GM12878 (cell line): ENCODE measurements at regions not wholly inside any gene's neighbourhood (a gene's known extent, or its start where the extent isn't known, plus 50 kb on each side); places are given as distances from the start of the nearest gene placed in this dataset.

Experiments
- CEBPB ChIP-seq, 2 experiments: fragments of 150-350 bp in 1 of 2; IDR thresholded peaks; 2 replicates each; pipeline ENCODE4 v1.6.1; 2012 to 2014; ENCODE audit warnings: low read depth in 2 of 2, low read length in 2 of 2, borderline replicate concordance in 1 of 2, inconsistent platforms in 1 of 2
- CUX1 ChIP-seq: IDR thresholded peaks from 2 replicates; pipeline ENCODE4 v1.6.1; 2012; ENCODE audit warnings: improper control_type of control experiment, low read depth, low read length; ENCODE audit not compliant: insufficient replicate concordance
- MYB ChIP-seq: fragments of 150-350 bp; IDR thresholded peaks from 2 replicates; pipeline ENCODE4 v1.6.1; 2014; ENCODE audit warnings: mild to moderate bottlenecking, low read depth, low read length, borderline replicate concordance
- NKRF ChIP-seq: fragments of 450-650 bp; conservative IDR thresholded peaks from 2 replicates; pipeline ENCODE4 v1.6.1; 2017; ENCODE audit warnings: mild to moderate bottlenecking, moderate library complexity
- PBX3 ChIP-seq: IDR thresholded peaks from 2 replicates; pipeline ENCODE4 v1.6.1; 2011; ENCODE audit warnings: mild to moderate bottlenecking, low read depth, low read length, moderate library complexity; ENCODE audit not compliant: insufficient replicate concordance
- SMC3 ChIP-seq: IDR thresholded peaks from 2 replicates; pipeline ENCODE4 v1.6.1; 2011; ENCODE audit warnings: low read length, improper control_type of control experiment, borderline replicate concordance
- TCF3 ChIP-seq: IDR thresholded peaks from 2 replicates; pipeline ENCODE4 v1.6.1; 2012; ENCODE audit warnings: low read depth, mild to moderate bottlenecking, low read length, borderline replicate concordance; ENCODE audit not compliant: insufficient read depth
- ZBED1 ChIP-seq: IDR thresholded peaks from 2 replicates; pipeline ENCODE4 v1.6.1; 2016; ENCODE audit warnings: borderline replicate concordance
- ZNF24 ChIP-seq: fragments of 450-650 bp; IDR thresholded peaks from 2 replicates; pipeline ENCODE4 v1.6.1; 2017; ENCODE audit warnings: antibody characterized with exemption, mild to moderate bottlenecking
- TF ChIP-seq, protein P1 (sequence below): fragments of 150-350 bp; IDR thresholded peaks from 2 replicates; pipeline ENCODE4 v1.6.1; 2014; ENCODE audit warnings: mild to moderate bottlenecking, low read depth, low read length

DNA sequence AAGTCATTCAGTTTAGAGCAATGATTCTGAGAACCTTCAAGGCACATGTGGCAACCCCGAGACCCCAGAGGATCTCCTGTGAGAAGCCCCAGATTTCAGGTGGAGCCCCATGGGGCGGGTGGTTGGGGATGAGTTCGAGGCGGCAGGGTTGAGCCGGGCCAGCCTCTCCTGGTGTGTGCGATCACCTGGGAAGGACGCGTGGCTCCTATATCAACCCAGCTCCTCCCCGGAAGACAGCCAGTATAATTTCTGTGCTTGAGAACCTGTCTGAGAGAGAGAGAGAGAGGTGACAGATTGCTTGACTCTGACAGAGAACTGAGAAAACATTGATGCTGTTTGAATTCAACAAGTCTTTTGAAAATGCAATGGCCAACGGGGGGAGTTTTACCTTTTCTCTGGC lies 89.0 kb downstream of the TEX29 start (continued):
- TF ChIP-seq CUX1 (no peak), CEBPB (IDR thresholded peaks at IDR 0.05; ENCODE audit: borderline replicate concordance in 1 of 2, low read depth in 2 of 2, low read length in 2 of 2) (no peak), ZNF24 (no peak), PBX3 (no peak), TCF3 (no peak), MYB (no peak), SMC3 (no peak), NKRF (no peak), ZBED1 (no peak)
- TF ChIP-seq, protein P1, sequence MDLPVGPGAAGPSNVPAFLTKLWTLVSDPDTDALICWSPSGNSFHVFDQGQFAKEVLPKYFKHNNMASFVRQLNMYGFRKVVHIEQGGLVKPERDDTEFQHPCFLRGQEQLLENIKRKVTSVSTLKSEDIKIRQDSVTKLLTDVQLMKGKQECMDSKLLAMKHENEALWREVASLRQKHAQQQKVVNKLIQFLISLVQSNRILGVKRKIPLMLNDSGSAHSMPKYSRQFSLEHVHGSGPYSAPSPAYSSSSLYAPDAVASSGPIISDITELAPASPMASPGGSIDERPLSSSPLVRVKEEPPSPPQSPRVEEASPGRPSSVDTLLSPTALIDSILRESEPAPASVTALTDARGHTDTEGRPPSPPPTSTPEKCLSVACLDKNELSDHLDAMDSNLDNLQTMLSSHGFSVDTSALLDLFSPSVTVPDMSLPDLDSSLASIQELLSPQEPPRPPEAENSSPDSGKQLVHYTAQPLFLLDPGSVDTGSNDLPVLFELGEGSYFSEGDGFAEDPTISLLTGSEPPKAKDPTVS = no peak
